Neuronal stem cell (in vitro differentiated cells): ENCODE measurements at regions not wholly inside any gene's neighbourhood (a gene's known extent, or its start where the extent isn't known, plus 50 kb on each side); places are given as distances from the start of the nearest gene placed in this dataset.

Experiments
- DNase-seq: peaks from one replicate; pipeline ENCODE4 v3.0.0-alpha.2; 2013; ENCODE audit warnings: low spot score
- H2AFZ ChIP-seq: one replicate; pipeline ENCODE4 v1.6.1; 2013; ENCODE audit warnings: mild to moderate bottlenecking, low read length, inconsistent platforms
- H2AK5ac ChIP-seq: 2 replicates; pipeline ENCODE4 v1.6.1; 2013; ENCODE audit warnings: low read depth, mild to moderate bottlenecking, inconsistent platforms, low read length, moderate library complexity, mixed read lengths
- H2BK120ac ChIP-seq: 2 replicates; pipeline ENCODE4 v1.6.1; 2013; ENCODE audit warnings: low read depth, mild to moderate bottlenecking, inconsistent platforms, low read length, moderate library complexity, mixed read lengths
- H2BK12ac ChIP-seq: one replicate; pipeline ENCODE4 v1.6.1; 2013; ENCODE audit warnings: low read length, inconsistent platforms
- H2BK15ac ChIP-seq: 2 replicates; pipeline ENCODE4 v1.6.1; 2013; ENCODE audit warnings: mild to moderate bottlenecking, low read length, inconsistent platforms, mixed read lengths
- H2BK5ac ChIP-seq: one replicate; pipeline ENCODE4 v1.6.1; 2013; ENCODE audit warnings: inconsistent platforms, mild to moderate bottlenecking, low read length, moderate library complexity
- H3K14ac ChIP-seq: one replicate; pipeline ENCODE4 v1.6.1; 2013; ENCODE audit warnings: low read length, inconsistent platforms
- H3K18ac ChIP-seq: 2 replicates; pipeline ENCODE4 v1.6.1; 2013; ENCODE audit warnings: low read length, inconsistent platforms
- H3K23ac ChIP-seq: 2 replicates; pipeline ENCODE4 v1.6.1; 2013; ENCODE audit warnings: low read depth, mild to moderate bottlenecking, mixed read lengths, low read length, inconsistent platforms; ENCODE audit not compliant: poor library complexity
- H3K27ac ChIP-seq: replicated peaks from 3 replicates; pipeline ENCODE4 v1.5.1; 2013; ENCODE audit warnings: low read length, inconsistent platforms
- H3K27me3 ChIP-seq, 3 experiments: 2 replicates each; pipeline ENCODE4 v1.6.1; 2013; ENCODE audit warnings: low read length in 3 of 3, mild to moderate bottlenecking in 2 of 3, inconsistent platforms in 1 of 3, low read depth in 1 of 3, mixed read lengths in 1 of 3, moderate library complexity in 1 of 3; ENCODE audit not compliant: control insufficient read depth in 3 of 3, insufficient read depth in 3 of 3
- H3K36me3 ChIP-seq, 2 donors: replicated peaks in 1 of 2; 2 replicates each; pipeline ENCODE4 v1.6.1; 2013; ENCODE audit warnings: low read length in 2 of 2; ENCODE audit not compliant: control insufficient read depth in 2 of 2, insufficient read depth in 2 of 2
- H3K4ac ChIP-seq: 2 replicates; pipeline ENCODE4 v1.6.1; 2013; ENCODE audit warnings: inconsistent platforms, mild to moderate bottlenecking, low read length, moderate library complexity
- H3K4me1 ChIP-seq, 2 donors: 1 replicate in 1 of 2; 2 replicates in 1 of 2; pipeline ENCODE4 v1.6.1; 2013; ENCODE audit warnings: low read length in 2 of 2, low read depth in 1 of 2; ENCODE audit not compliant: control insufficient read depth in 2 of 2, insufficient read depth in 1 of 2
- H3K4me2 ChIP-seq: one replicate; pipeline ENCODE4 v1.6.1; 2013; ENCODE audit warnings: mild to moderate bottlenecking, low read length, inconsistent platforms; ENCODE audit not compliant: insufficient read depth, poor library complexity, severe bottlenecking
- H3K4me3 ChIP-seq, 2 donors: 2 replicates each; pipeline ENCODE4 v1.5.1; 2013; ENCODE audit warnings: low read length in 2 of 2, mild to moderate bottlenecking in 2 of 2, inconsistent platforms in 1 of 2, moderate library complexity in 1 of 2
- H3K79me1 ChIP-seq: one replicate; pipeline ENCODE4 v1.6.1; 2013; ENCODE audit warnings: low read depth, mild to moderate bottlenecking, inconsistent platforms, low read length, moderate library complexity
- H3K9ac ChIP-seq: one replicate; pipeline ENCODE4 v1.6.1; 2013; ENCODE audit warnings: mild to moderate bottlenecking, low read depth, low read length, inconsistent platforms; ENCODE audit not compliant: poor library complexity
- H3K9me3 ChIP-seq, 2 donors: replicated peaks in 1 of 2; 2 replicates each; pipeline versions ENCODE3 to v1.6.1; 2013; ENCODE audit warnings: low read length in 2 of 2, mild to moderate bottlenecking in 2 of 2, inconsistent platforms in 1 of 2, low read depth in 1 of 2, mixed read lengths in 1 of 2, moderate library complexity in 1 of 2; ENCODE audit not compliant: control insufficient read depth in 2 of 2, insufficient read depth in 1 of 2
- H4K8ac ChIP-seq: one replicate; pipeline ENCODE4 v1.6.1; 2013; ENCODE audit warnings: low read depth, mild to moderate bottlenecking, inconsistent platforms, low read length, moderate library complexity
- H4K91ac ChIP-seq: one replicate; pipeline ENCODE4 v1.6.1; 2013; ENCODE audit warnings: low read length, low read depth, mild to moderate bottlenecking, inconsistent platforms; ENCODE audit not compliant: poor library complexity
- WGBS, 2 donors: extraction: QIAGEN DNeasy Blood & Tissue Kit; methylation state at CpG; one replicate each; pipeline ENCODE4 v1.1.7; 2013; ENCODE audit warnings: missing lambda C conversion rate in 2 of 2, mixed read lengths in 1 of 2; ENCODE audit not compliant: insufficient read length in 2 of 2, insufficient replicate concordance in 1 of 2; ENCODE audit errors: extremely low coverage in 2 of 2; 5-methylcytosine and 5-hydroxymethylcytosine counted together

GRCh38 chr2:762646-763045 is 85.4 kb upstream of the TMEM18 start:
- Histone ChIP-seq H2BK15ac (no peak overlapping the region), H3K36me3 (no peaks in the 10 kb centered on the region), H4K91ac (no peak overlapping the region), H3K4me3 (no peak overlapping the region), H3K23ac (no peak overlapping the region), H3K4me2 (no peak overlapping the region), H2BK12ac (no peak overlapping the region), H3K27ac (no peak overlapping the region), H3K4me1 (peaks cover 2 to 3% of the 10 kb centered on the region in 2 donors), H3K14ac (no peak overlapping the region), H3K4ac (no peak overlapping the region), H2BK120ac (no peak overlapping the region), H3K9me3 (no peaks in the 10 kb centered on the region), H3K27me3 (peaks cover 0 to 21% (median 0%) of the 10 kb centered on the region in 3 experiments), H2AK5ac (no peak overlapping the region), H3K9ac (no peak overlapping the region), H2AFZ (no peak overlapping the region), H3K79me1 (no peaks in the 10 kb centered on the region), H4K8ac (no peak overlapping the region), H3K18ac (no peak overlapping the region), H2BK5ac (no peak overlapping the region)
- WGBS, 2 donors, result no CpG with 5 or more reads among the region's 4 CpGs
- DNase-seq, result no peak

GRCh38 chr2:761384-761783 is 84.2 kb upstream of the TMEM18 start:
- no peak for DNase-seq
- Histone ChIP-seq H4K91ac (no peak overlapping the region), H3K9ac (no peak overlapping the region), H4K8ac (no peak overlapping the region), H3K27me3 (peaks cover 0 to 21% (median 0%) of the 10 kb centered on the region in 3 experiments), H3K23ac (no peak overlapping the region), H3K4me1 (peaks cover 2 to 3% of the 10 kb centered on the region in 2 donors), H2BK12ac (no peak overlapping the region), H3K4me2 (no peak overlapping the region), H3K14ac (no peak overlapping the region), H3K4ac (no peak overlapping the region), H2AK5ac (no peak overlapping the region), H3K27ac (no peak overlapping the region), H3K4me3 (no peak overlapping the region), H2BK120ac (no peak overlapping the region), H3K18ac (no peak overlapping the region), H3K9me3 (no peaks in the 10 kb centered on the region), H2AFZ (no peak overlapping the region), H2BK15ac (no peak overlapping the region), H2BK5ac (no peak overlapping the region), H3K36me3 (no peaks in the 10 kb centered on the region), H3K79me1 (no peaks in the 10 kb centered on the region)
- WGBS, 2 donors, result no CpG with 5 or more reads among the region's 6 CpGs

GRCh38 chr2:760001-760400 is 82.8 kb upstream of the TMEM18 start:
- Histone ChIP-seq H3K4me1 (peaks cover 2 to 3% of the 10 kb centered on the region in 2 donors), H4K8ac (no peak overlapping the region), H3K27me3 (peaks cover 0 to 21% (median 0%) of the 10 kb centered on the region in 3 experiments), H2BK5ac (no peak overlapping the region), H2BK120ac (no peak overlapping the region), H2AFZ (no peak overlapping the region), H3K14ac (no peak overlapping the region), H2BK15ac (no peak overlapping the region), H3K9ac (no peak overlapping the region), H3K79me1 (no peaks in the 10 kb centered on the region), H3K23ac (no peak overlapping the region), H2BK12ac (no peak overlapping the region), H3K9me3 (no peaks in the 10 kb centered on the region), H3K4me2 (no peak overlapping the region), H3K18ac (no peak overlapping the region), H3K4ac (no peak overlapping the region), H3K4me3 (no peak overlapping the region), H2AK5ac (no peak overlapping the region), H3K27ac (no peak overlapping the region), H4K91ac (no peak overlapping the region), H3K36me3 (no peaks in the 10 kb centered on the region)
- no peak for DNase-seq
- WGBS, 2 donors, result no CpG with 5 or more reads among the region's 5 CpGs

GRCh38 chr2:758073-758820 is 81.0 kb upstream of the TMEM18 start:
- no peak overlapping the region for H3K4ac ChIP-seq
- no peak overlapping the region for H2BK5ac ChIP-seq
- no peak overlapping the region for H3K4me2 ChIP-seq
- H3K36me3 ChIP-seq, result no peaks in the 10 kb centered on the region
- peaks cover 2 to 3% of the 10 kb centered on the region in 2 donors for H3K4me1 ChIP-seq
- no peak overlapping the region for H2AK5ac ChIP-seq
- peak overlapping the region; percentile 32 for H3K14ac ChIP-seq
- no peak overlapping the region for H3K9ac ChIP-seq
- no peak overlapping the region for H2BK12ac ChIP-seq
- H3K18ac ChIP-seq, result peak overlapping the region; percentile 15
- no peak overlapping the region for H3K27ac ChIP-seq
- no peaks in the 10 kb centered on the region for H3K9me3 ChIP-seq
- H2AFZ ChIP-seq, result no peak overlapping the region
- H3K27me3 ChIP-seq, result peaks cover 0 to 17% (median 0%) of the 10 kb centered on the region in 3 experiments
- H3K4me3 ChIP-seq, result no peak overlapping the region
- H3K23ac ChIP-seq, result no peak overlapping the region
- H3K79me1 ChIP-seq, result no peaks in the 10 kb centered on the region
- no peak for DNase-seq
- no peak overlapping the region for H2BK15ac ChIP-seq
- H4K8ac ChIP-seq, result no peak overlapping the region
- no CpG with 5 or more reads among the region's 13 CpGs for WGBS, 2 donors
- H4K91ac ChIP-seq, result no peak overlapping the region
- no peak overlapping the region for H2BK120ac ChIP-seq
